HCT116 (cell line): ENCODE measurements at regions not wholly inside any gene's neighbourhood (a gene's known extent, or its start where the extent isn't known, plus 50 kb on each side); places are given as distances from the start of the nearest gene placed in this dataset.
A peak's percentile ranks its signal among the peaks of the same experiment; 100 is the strongest.

Experiments used
- ATAC-seq: fragments of 200-7000 bp; cut with Tn5 transposase; 2 replicates; pipeline ENCODE4 v1.9.1; 2020; ENCODE audit warnings: mild to moderate bottlenecking, moderate library complexity
- BruUV-seq: library from RNA; stranded (reverse); fragments of 400-500 nt; replicated peaks from 2 replicates; lab custom pipeline; 2021; lab: Mats Ljungman, UMichigan
- CTCF ChIA-PET: fragments of 300-600 bp; sonication (Branson Sonifier 250); formaldehyde crosslinking; loops from one replicate; lab custom pipeline; 2021; ENCODE audit warnings: antibody characterized with exemption; lab: Charles Lee
- POLR2A ChIA-PET: fragments of 300-600, 350-600 bp; sonication (Branson Sonifier 250); formaldehyde crosslinking; loops from one replicate; lab custom pipeline; 2021; ENCODE audit warnings: antibody characterized with exemption; lab: Charles Lee
- RAD21 ChIA-PET, 2 experiments: fragments of 300-600 bp; sonication (Branson Sonifier 250); formaldehyde crosslinking; loops; one replicate each; lab custom pipeline; 2023; ENCODE audit warnings: low total read pairs in 2 of 2; ENCODE audit not compliant: uncharacterized antibody in 2 of 2, unreplicated experiment in 2 of 2, low non-redundant PET in 1 of 2; lab: Charles Lee
- DNase-seq: peaks from one replicate; pipeline ENCODE4 v3.0.0-alpha.2; 2010; ENCODE audit warnings: low read depth, low spot score
- H2AFZ ChIP-seq: fragments of 200-600 bp; shearing (Covaris generic), sonication (generic); 2 replicates; pipeline ENCODE4 v1.6.1; 2017; ENCODE audit warnings: low read depth, mixed run types, mixed read lengths, antibody characterized with exemption, low read length; ENCODE audit not compliant: poor library complexity, severe bottlenecking
- H3K27ac ChIP-seq: 2 replicates; pipeline ENCODE4 v1.5.1; 2012; ENCODE audit warnings: low read depth, low read length
- H3K27me3 ChIP-seq: fragments of 200-600 bp; sonication (generic); 2 replicates; pipeline ENCODE4 v1.6.1; 2016; ENCODE audit warnings: mixed run types, low read length, mixed read lengths; ENCODE audit not compliant: insufficient read depth
- H3K36me3 ChIP-seq, 2 experiments: fragments of 200-500 bp in 1 of 2; fragments of 200-600 bp in 1 of 2; sonication (Bioruptor generic) in 1 of 2; sonication (generic) in 1 of 2; 2 replicates each; pipeline versions ENCODE4 v1.5.1 to v1.6.1; 2014 to 2016; ENCODE audit warnings: low read length in 2 of 2, inconsistent platforms in 1 of 2, mixed read lengths in 1 of 2, mixed run types in 1 of 2; ENCODE audit not compliant: insufficient read depth in 2 of 2, control insufficient read depth in 1 of 2
- H3K4me1 ChIP-seq, 2 experiments: fragments of 200-600 bp in 1 of 2; sonication (generic) in 1 of 2; 2 replicates each; pipeline versions ENCODE4 v1.5.1 to v1.6.1; 2012 to 2017; ENCODE audit warnings: low read length in 2 of 2, inconsistent platforms in 1 of 2, mild to moderate bottlenecking in 1 of 2, mixed read lengths in 1 of 2, mixed run types in 1 of 2, moderate library complexity in 1 of 2; ENCODE audit not compliant: insufficient read depth in 2 of 2, control insufficient read depth in 1 of 2
- H3K4me2 ChIP-seq: fragments of 200-600 bp; sonication (generic); 2 replicates; pipeline ENCODE4 v1.6.1; 2017; ENCODE audit warnings: mixed run types, low read length, mixed read lengths
- H3K4me3 ChIP-seq, 2 experiments: fragments of 200-600 bp in 1 of 2; sonication (generic) in 1 of 2; replicated peaks in 1 of 2; 2 replicates each; pipeline ENCODE4 v1.5.1; 2011 to 2016; ENCODE audit warnings: low read length in 2 of 2, control low read depth in 1 of 2, low read depth in 1 of 2, mild to moderate bottlenecking in 1 of 2, mixed read lengths in 1 of 2, mixed run types in 1 of 2
- H3K79me2 ChIP-seq: fragments of 200-600 bp; sonication (generic); 2 replicates; pipeline ENCODE4 v1.6.1; 2017; ENCODE audit warnings: mild to moderate bottlenecking, mixed run types, low read length, moderate library complexity, mixed read lengths; ENCODE audit not compliant: insufficient read depth
- H3K9ac ChIP-seq: fragments of 200-600 bp; sonication (generic); 2 replicates; pipeline ENCODE4 v1.6.1; 2016; ENCODE audit warnings: low read length, mixed read lengths
- H3K9me2 ChIP-seq: fragments of 200-600 bp; sonication (generic), shearing (Covaris generic); 2 replicates; pipeline ENCODE4 v1.6.1; 2017; ENCODE audit warnings: mixed run types, mild to moderate bottlenecking, moderate library complexity; ENCODE audit not compliant: insufficient read depth
- H3K9me3 ChIP-seq, 2 experiments: fragments of 200-500 bp in 1 of 2; fragments of 200-600 bp in 1 of 2; sonication (Bioruptor generic) in 1 of 2; sonication (generic) in 1 of 2; 2 replicates each; pipeline ENCODE4 v1.6.1; 2014 to 2017; ENCODE audit warnings: low read length in 2 of 2, mixed read lengths in 2 of 2, inconsistent platforms in 1 of 2, low read depth in 1 of 2, mild to moderate bottlenecking in 1 of 2, mixed run types in 1 of 2, moderate library complexity in 1 of 2; ENCODE audit not compliant: control insufficient read depth in 1 of 2, insufficient read depth in 1 of 2
- H4K20me1 ChIP-seq: fragments of 200-600 bp; sonication (generic), shearing (Covaris generic); 2 replicates; pipeline ENCODE4 v1.6.1; 2017; ENCODE audit warnings: mixed run types, mild to moderate bottlenecking, moderate library complexity; ENCODE audit not compliant: insufficient read depth
- CBX3 ChIP-seq: IDR thresholded peaks from 2 replicates; pipeline ENCODE4 v1.6.1; 2012; ENCODE audit warnings: low read depth
- EGR1 ChIP-seq: IDR thresholded peaks from 2 replicates; pipeline ENCODE4 v1.6.1; 2012; ENCODE audit warnings: low read depth
- EZH2 ChIP-seq: fragments of 200-600 bp; sonication (generic); IDR thresholded peaks from 2 replicates; pipeline ENCODE4 v1.6.1; 2017; ENCODE audit warnings: antibody characterized with exemption, mixed run types
- MAX ChIP-seq: IDR thresholded peaks from 2 replicates; pipeline ENCODE4 v1.6.1; 2012
- RAD21 ChIP-seq: IDR thresholded peaks from 2 replicates; pipeline ENCODE4 v1.6.1; 2012; ENCODE audit warnings: low read depth, mild to moderate bottlenecking
- REST ChIP-seq: IDR thresholded peaks from 2 replicates; pipeline ENCODE4 v1.6.1; 2012; ENCODE audit warnings: low read depth
- SP1 ChIP-seq: IDR thresholded peaks from 2 replicates; pipeline ENCODE4 v1.6.1; 2012; ENCODE audit warnings: low read depth
- ZBTB33 ChIP-seq: IDR thresholded peaks from 2 replicates; pipeline ENCODE4 v1.6.1; 2011; ENCODE audit warnings: mild to moderate bottlenecking, low read length, moderate library complexity; ENCODE audit not compliant: insufficient replicate concordance; ENCODE audit errors: extremely low read depth
- ZNF274 ChIP-seq: fragments of 200-500 bp; sonication (Bioruptor generic); IDR thresholded peaks from 2 replicates; pipeline ENCODE4 v1.6.1; 2014; ENCODE audit warnings: mild to moderate bottlenecking, low read depth, low read length, inconsistent platforms
- intact Hi-C: fragments of 100-400 bp; cut with micrococcal nuclease; formaldehyde crosslinking; loops from 2 replicates; pipeline ENCODE4 v1.10.0; 2022

GRCh38 chr15:31571676-31572075, 245.0 kb downstream of the KLF13 start:
- Histone ChIP-seq H3K4me2 (no peak overlapping the region), H3K27me3 (no peaks in the 10 kb centered on the region), H4K20me1 (no peaks in the 10 kb centered on the region), H3K9ac (no peak overlapping the region), H3K79me2 (no peaks in the 10 kb centered on the region), H3K9me2 (no peaks in the 10 kb centered on the region), H3K27ac (no peak overlapping the region), H2AFZ (no peak overlapping the region), H3K4me3 (no peak overlapping the region), H3K36me3 (no peaks in the 10 kb centered on the region), H3K4me1 (no peaks in the 10 kb centered on the region), H3K9me3 (no peaks in the 10 kb centered on the region; a peak in 1 of 4 replicates)
- no TSS peak for BruUV-seq
- RAD21 ChIA-PET: no interaction called here
- DNase-seq: no peak
- ATAC-seq: no peak
- CTCF ChIA-PET: no interaction called here
- TF ChIP-seq RAD21: peak; percentile 9; the same call in 1 of the 2 replicates
- TF ChIP-seq EGR1: no peak
- no peak for TF ChIP-seq REST
- POLR2A ChIA-PET: no interaction called here
- intact Hi-C loops: no loop called here

- POLR2A ChIA-PET: no interaction called here
- H3K27me3 ChIP-seq: no peaks in the 10 kb centered on the region
- H3K9me2 ChIP-seq: no peaks in the 10 kb centered on the region
- ATAC-seq: no peak
- DNase-seq: no peak
- BruUV-seq: no TSS peak
- H3K4me2 ChIP-seq: no peak overlapping the region
- RAD21 ChIA-PET: no interaction called here
- CTCF ChIA-PET: no interaction called here
- H3K79me2 ChIP-seq: no peaks in the 10 kb centered on the region
- H3K9me3 ChIP-seq: no peaks in the 10 kb centered on the region
- H4K20me1 ChIP-seq: no peaks in the 10 kb centered on the region
- H2AFZ ChIP-seq: no peak overlapping the region
- TF ChIP-seq EGR1: no peak
- TF ChIP-seq ZNF274: no peak
- no peak for TF ChIP-seq RAD21
- no peak for TF ChIP-seq MAX
- TF ChIP-seq SP1: no peak
- no peak for TF ChIP-seq CBX3
- no peak for TF ChIP-seq EZH2
- TF ChIP-seq ZBTB33: no peak
- H3K4me3 ChIP-seq: no peak overlapping the region
- no peaks in the 10 kb centered on the region for H3K4me1 ChIP-seq
- intact Hi-C loops: no loop called here
- H3K36me3 ChIP-seq: no peaks in the 10 kb centered on the region
- H3K27ac ChIP-seq: no peak overlapping the region
- H3K9ac ChIP-seq: no peak overlapping the region
Measured at GRCh38 chr15:31573759-31574158, 247.1 kb downstream of the KLF13 start.
